NCI-H1048 (cell line): ENCODE measurements at regions not wholly inside any gene's neighbourhood (a gene's known extent, or its start where the extent isn't known, plus 50 kb on each side); places are given as distances from the start of the nearest gene placed in this dataset.
"Not testable (repeated sequence)": the region's sequence is repeated elsewhere in the genome, so short reads cannot be mapped to it uniquely, and the experiment has no call there.

ENCODE experiments used
- DNase-seq: peaks from one replicate; lab custom pipeline; 2025; lab: John Stamatoyannopoulos, UW

GRCh38 chr2:149709496-149710263 lies 122.1 kb upstream of the MMADHC start:
- no peak for DNase-seq

DNA sequence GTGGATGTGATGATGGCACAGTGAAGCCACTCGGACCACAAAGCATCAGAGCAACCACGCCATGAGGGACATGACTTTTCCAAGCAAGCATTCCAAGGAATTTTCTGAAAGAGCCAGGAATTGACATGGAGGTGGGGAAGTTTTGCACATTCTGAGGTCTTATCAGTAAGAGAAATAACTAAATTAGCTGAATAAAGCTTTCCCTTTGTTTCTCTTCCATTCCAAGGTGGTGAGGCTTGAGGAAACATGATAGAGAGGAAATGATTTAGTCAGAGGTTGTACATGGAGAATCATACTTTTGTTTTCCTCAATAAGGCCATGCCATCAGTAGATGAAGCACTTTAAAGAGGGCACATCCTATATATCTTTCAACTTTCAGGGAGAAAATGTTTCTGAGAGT lies 115.7 kb upstream of the MMADHC start:
- no peak for DNase-seq

DNA sequence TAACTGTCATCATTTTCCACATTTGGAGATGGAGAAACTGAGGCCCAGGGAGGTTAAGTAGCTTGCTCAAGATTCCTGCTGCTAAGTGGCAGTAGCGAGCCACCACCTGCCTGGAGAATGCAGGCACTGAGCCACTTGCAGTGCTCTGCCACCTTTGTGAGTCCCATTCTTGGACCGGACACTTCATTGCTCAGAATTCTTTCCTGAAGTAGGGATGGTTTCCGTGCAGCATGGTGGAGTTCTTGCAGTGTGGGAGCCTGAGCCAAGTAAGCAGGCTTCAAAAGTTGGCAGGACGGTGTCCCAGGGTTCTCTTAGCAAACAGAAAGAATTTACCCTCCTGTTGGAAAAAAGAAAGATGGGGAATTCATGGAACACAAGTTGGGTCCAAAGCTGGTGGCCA lies 115.0 kb upstream of the MMADHC start:
- DNase-seq = no peak

- no peak for DNase-seq
Observed at GRCh38 chr2:149701241-149701640, 113.7 kb upstream of the MMADHC start.

GRCh38 chr2:149692961-149693396 lies 105.4 kb upstream of the MMADHC start:
- no peak for DNase-seq

DNA sequence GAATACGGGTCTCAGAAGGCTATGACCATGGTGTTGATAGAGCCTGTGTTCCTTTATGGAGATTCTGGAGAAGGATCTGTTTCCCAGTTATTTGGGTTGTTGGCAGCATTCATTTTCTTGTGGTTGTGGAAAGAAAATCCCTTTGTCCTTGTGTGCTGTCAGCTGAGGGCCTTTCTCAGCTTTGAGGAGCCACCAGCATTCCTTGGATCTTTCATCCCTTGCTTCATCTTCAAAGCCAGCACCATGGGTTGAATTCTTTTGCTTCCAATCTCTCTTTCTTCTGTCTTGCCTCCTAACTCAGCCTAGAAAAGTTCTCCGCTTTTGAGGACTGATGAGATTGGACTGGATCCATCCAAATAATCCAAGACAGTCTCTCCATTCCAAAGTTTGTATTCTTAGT lies 103.2 kb upstream of the MMADHC start:
- DNase-seq = no peak

GRCh38 chr2:149687052-149687427 lies 99.5 kb upstream of the MMADHC start:
- no peak for DNase-seq

DNA sequence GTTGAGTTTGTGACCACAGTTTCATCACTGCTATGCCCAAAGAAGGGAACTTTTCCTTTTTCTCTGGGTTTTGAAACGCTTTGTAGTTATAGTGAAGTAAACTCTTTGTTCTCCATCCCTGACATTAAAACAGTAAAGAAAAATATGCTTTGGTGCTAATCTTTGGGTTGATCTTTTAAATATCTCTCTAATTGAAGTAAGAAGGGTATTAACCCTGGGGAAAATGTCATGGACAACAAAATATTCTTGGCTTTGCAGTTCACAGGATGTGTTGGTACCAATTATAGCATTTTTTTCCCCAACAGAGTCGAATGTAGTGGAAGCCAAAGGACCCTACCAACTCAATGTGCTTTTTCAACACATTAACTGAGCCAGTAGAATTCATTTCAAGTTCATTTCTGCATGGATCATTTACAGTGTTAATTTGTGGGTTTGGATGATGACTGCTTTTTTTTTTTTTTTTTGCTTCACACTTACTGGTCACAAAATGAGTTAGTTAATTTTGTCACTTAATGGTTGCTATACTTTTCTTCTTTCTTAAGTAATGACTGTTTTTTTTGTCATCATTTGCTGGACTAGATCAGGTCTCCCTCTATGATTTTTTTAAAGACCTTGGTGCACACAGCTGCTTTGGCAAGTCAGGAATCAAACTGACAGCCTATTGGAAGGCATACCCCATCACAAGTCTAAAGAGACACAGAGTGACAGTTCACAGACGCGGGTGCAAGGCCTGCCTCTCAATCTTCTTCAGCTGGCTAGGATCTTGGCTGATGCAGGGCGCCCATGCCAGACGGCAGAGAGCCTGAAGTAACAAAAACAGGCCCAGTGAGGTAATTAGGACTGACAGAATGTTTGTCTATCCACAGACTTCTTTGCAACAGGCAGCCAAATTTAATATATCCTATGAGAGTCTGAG lies 98.8 kb upstream of the MMADHC start:
- no peak for DNase-seq

DNA sequence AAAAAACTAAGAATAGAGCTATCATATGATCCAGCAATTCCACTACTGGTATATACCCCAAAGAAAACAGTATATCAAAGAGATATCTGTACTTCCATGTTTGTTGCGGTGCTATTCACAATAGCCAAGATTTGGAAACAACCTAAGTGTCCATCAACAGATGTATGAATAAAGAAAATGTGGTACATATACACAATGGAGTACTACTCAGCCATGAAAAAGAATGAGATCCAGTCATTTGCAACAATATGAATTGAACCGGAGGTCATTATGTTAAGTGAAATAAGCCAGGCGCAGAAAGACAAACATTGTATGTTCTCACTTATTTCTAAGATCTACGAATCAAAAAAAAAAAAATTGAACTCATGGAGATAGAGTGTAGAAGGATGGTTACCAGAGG lies 97.8 kb upstream of the MMADHC start:
- not testable (repeated sequence) for DNase-seq

DNA sequence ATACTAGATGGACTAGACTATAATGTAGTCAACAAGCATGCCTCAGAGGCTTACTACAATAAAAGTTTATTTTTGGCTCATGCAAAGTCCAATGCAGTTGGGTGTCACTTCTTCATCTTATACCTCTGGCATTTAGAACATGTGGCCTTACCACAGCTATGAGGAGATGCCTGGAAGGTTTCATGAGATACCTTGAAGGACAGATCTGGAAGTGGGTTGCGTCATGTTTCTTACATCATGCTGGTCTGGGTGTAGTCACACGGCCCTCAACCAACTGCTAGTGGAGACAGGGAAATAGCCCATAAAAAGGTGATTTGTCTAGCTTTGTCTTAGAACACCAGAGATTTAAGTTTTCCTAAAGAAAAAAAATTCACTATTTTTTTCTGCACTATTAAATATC lies 91.7 kb upstream of the MMADHC start:
- no peak for DNase-seq

DNA sequence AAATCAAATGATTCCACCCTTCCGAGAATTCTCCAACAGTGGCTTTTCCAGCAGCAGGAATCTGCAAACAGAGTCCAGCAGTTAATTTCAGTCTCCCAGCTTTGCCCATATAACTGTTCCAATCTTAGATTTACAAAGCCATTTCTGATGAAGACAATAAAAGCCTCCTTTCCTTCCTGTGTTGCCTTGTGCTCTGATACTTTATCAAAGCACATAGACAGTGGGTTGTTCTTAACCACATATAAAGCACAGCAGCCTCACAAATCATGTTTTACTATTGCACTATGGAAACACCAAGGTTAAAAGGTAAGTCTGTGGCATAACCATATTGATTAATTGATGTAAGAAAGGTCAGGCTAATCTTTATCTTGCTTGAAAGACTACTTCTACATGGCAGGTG lies 89.8 kb upstream of the MMADHC start:
- DNase-seq = no peak

DNA sequence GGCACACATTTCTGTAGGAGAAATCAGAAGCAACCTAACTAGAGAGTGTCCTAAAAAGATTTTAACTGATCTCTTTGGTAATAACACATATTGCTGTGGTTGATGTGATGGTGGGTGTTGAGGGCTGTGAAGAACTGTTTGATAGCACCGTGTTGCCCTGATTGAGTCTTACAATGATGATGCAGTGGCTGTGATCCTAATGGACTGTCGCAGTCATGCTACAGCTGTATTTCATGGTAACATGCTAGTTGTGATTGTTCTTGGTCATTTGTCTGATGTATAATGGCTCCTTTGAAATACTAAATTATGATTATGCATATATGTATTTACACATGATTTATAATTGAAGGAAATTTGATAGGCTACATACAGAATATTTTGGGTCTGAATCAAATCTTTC lies 82.5 kb upstream of the MMADHC start:
- DNase-seq = no peak

- no peak for DNase-seq
Observed at GRCh38 chr2:149666809-149667320, 79.3 kb upstream of the MMADHC start.

DNA sequence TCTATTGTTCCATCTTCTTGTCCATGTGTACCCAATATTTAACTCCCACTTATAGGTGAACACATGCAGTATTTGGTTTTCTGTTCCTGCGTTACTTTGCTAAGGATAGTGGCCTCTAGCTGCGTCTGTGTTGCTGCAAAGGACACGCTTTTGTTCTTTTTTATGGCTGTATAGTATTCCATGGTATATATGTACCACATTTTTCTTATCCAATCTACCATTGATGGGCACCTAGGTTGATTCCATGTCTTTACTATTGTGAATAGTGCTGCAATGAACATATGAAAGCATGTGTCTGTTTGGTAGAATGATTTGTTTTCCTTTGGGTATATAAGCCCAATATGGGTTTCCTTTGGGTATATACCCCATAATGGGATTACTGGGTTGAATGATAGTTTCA lies 77.3 kb upstream of the MMADHC start:
- DNase-seq = no peak

- DNase-seq = no peak
Observed at GRCh38 chr2:149662556-149662955, 75.0 kb upstream of the MMADHC start.

- no peak for DNase-seq
Observed at GRCh38 chr2:149661844-149662243, 74.3 kb upstream of the MMADHC start.

- DNase-seq = no peak
Observed at GRCh38 chr2:149658553-149658952, 71.0 kb upstream of the MMADHC start.

GRCh38 chr2:149657401-149658040 lies 69.9 kb upstream of the MMADHC start:
- DNase-seq = no peak

DNA sequence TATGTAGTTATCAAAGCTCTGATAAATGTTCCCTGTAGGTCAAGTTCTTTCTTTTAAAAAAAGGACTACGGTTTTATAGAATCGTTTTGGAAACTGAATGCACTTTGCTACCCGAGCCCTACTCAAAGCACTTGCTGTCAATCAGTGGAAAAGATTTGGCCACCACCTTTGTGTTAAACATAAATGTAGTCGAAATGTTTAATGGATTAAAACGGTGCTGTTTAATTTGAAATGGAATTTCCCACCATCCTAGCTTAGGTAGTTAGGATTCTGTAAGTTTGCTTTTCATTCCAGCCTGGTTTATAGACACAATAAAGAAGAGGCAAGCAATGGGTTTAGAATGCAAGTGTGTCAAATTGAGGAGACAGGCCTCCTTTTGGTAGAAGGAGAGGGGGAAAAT lies 69.4 kb upstream of the MMADHC start:
- DNase-seq = no peak

DNA sequence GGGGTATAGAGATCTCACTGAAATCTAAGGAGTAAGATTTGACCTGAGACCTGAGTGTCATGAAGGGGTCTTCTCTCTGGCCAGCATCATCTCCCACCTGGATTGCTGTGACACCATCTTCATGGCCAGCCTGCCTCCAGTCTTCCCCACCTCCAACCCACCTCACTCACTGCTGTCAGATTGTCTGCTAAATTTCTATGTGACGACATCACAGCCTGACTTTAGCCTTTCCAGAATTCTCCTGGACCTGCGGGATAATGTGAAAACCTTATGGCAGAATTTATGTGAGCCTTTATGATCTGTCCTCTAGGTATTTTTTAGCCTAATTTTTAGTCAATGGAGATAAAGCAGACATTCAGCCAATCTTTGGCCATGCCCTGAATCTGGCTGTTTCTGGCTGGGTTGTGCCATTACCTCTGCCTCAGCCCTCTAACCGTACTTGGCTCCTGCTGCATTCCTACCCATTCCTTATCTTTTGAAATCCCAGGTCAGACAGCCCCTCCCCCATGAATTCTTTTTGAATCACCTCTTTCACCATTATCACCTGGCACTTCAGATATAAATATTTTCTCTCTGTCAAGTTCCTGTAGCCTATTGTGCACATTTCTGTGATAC lies 66.4 kb upstream of the MMADHC start:
- DNase-seq = no peak

DNA sequence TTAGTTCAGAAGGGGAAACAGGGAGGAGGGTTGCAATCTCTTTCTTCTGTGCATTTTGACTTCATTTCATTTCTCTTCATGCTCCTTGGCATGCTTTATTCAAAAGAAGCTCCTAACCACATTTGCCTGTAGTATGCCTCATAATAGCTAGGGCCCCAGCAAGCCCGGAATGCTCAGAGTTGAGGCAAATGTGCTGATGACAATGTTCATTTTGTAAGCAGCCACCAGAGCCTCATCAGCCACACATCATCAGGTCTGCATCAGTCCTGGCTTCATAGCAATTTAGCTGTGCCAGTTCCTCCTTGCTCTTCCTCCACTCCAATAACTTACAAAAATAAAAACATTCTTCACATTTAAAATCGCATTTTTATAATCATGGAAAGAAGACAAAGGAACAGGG lies 65.4 kb upstream of the MMADHC start:
- no peak for DNase-seq

DNA sequence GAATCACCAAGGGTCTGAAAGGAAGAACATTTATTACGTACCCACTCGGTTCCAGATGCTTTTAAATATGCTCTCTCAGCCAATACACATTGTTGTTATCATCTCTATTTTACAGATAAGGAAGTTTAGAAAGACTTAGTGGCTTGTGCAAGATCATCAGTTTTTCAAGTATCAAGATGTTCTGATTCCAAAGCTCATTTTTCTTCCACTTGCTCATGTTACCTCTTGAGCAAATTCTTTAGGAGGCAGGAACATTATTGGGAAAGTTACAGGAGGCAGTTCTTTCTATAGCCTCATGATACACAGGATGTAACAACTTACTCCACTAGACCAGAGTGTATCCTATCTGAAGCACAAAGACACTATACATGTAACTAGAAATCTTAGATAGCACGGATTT lies 65.0 kb upstream of the MMADHC start:
- DNase-seq = no peak
